HG03025 (cell line): ENCODE measurements at regions not wholly inside any gene's neighbourhood (a gene's known extent, or its start where the extent isn't known, plus 50 kb on each side); places are given as distances from the start of the nearest gene placed in this dataset.
"Not testable (repeated sequence)": the region's sequence is repeated elsewhere in the genome, so short reads cannot be mapped to it uniquely, and the experiment has no call there.

Experiments used
- ATAC-seq: cut with Tn5 transposase; IDR thresholded peaks from one replicate; pipeline ENCODE4 v1.9.1; 2021; ENCODE audit warnings: mild to moderate bottlenecking, moderate library complexity; ENCODE audit not compliant: unreplicated experiment, low FRiP score

- peak; percentile 30 for ATAC-seq
Measured at GRCh38 chr9:39463696-39464095, 108.2 kb downstream of the SPATA31A1 start.

GRCh38 chr9:39464122-39464777 is 108.8 kb downstream of the SPATA31A1 start:
- peak; percentile 99 for ATAC-seq

DNA sequence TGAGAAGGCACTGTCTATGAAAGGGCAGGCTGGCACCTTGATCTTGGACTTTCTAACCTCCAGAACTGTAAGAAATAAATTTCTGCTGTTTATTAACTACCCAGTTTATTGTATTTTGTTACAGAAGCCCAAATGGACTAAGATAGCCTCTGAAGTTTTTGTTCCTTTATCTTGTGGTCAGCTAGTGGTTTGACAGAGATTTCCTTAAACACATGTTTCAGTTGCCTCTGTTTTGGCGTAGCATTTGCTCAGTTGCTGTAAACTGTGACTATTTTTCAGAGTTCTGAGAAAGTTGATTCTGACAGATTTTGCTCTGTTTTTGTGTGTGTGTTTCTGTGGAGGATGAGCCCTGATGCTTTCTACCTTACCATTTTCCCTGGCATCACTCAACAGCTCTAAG is 119.0 kb downstream of the SPATA31A1 start:
- peak; percentile 97 for ATAC-seq

- ATAC-seq = not testable (repeated sequence)
Measured at GRCh38 chr9:39483073-39483472, 127.6 kb downstream of the SPATA31A1 start.

GRCh38 chr9:39483880-39484279 is 128.4 kb downstream of the SPATA31A1 start:
- peak; percentile 11 for ATAC-seq

DNA sequence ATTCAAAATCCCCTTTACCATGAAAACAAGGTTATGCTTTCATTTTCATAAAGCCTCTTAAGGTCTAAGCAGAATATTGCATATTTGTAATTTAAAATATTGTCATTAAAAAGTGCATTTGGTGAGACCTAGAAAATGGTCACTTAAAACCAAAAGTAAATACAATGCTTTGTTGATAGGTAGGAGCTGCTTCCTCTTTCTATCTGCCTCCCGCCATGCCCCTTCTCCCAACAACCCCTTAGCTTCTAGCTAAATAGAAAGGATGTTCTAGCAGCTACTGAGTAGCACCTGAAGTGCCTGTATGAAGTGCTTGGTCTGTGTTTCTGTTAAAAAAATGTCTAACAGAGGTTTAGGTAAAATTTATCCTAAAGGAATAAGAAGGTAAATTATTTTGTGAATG is 128.8 kb downstream of the SPATA31A1 start:
- ATAC-seq = peak; percentile 79

GRCh38 chr9:39487477-39487876 is 132.0 kb downstream of the SPATA31A1 start:
- not testable (repeated sequence) for ATAC-seq

DNA sequence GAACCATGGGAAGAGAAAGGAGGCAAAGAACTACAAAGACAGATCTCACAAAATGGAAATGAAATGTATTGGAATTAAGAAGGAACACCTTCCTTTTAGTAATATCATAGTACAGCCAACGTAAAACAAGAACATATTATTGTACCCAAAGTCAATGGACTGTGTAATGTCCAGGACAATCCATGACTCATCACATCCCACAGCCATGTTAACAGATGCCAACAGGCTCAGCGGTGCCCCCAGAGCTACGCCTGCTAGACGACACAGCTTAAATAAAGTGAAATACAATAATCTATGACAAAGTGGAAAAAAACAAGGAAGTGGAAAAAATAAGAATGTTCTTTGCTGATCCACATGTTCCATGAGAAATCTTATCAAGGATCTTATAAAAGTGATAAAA is 140.8 kb downstream of the SPATA31A1 start:
- ATAC-seq = not testable (repeated sequence)

- not testable (repeated sequence) for ATAC-seq
Measured at GRCh38 chr9:39503178-39503577, 147.7 kb downstream of the SPATA31A1 start.

DNA sequence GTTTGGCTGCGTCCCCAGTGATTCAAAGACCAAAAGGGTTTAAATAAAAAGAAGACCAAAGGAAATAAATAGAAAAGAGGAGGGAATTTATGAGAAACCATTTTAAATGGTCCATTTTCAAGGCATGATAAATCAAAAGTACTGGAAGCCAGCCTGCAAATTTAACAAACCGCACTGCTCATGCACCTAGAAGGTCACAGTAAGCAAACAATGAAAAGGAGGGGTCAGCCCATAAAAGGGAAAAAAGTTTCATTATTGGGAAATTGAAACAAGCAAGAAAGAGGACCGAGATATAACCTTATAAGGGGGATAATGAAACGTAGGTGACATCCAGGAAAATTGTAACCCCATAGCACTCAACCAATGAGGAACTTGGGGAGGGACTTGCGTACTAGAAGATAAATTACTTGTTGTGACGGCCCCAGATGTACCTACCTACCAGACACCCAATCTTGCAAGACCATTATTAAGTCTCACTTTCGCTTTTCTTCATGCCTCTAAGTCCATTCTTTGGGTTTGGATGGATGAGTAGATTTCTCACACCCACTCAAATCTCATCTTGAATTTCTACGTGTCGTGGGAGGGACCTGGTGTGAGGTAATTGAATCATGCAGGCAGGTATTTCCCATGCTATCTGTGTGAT is 172.0 kb downstream of the SPATA31A1 start:
- ATAC-seq = not testable (repeated sequence)

GRCh38 chr9:39532597-39532996 is 177.1 kb downstream of the SPATA31A1 start:
- ATAC-seq = not testable (repeated sequence)

DNA sequence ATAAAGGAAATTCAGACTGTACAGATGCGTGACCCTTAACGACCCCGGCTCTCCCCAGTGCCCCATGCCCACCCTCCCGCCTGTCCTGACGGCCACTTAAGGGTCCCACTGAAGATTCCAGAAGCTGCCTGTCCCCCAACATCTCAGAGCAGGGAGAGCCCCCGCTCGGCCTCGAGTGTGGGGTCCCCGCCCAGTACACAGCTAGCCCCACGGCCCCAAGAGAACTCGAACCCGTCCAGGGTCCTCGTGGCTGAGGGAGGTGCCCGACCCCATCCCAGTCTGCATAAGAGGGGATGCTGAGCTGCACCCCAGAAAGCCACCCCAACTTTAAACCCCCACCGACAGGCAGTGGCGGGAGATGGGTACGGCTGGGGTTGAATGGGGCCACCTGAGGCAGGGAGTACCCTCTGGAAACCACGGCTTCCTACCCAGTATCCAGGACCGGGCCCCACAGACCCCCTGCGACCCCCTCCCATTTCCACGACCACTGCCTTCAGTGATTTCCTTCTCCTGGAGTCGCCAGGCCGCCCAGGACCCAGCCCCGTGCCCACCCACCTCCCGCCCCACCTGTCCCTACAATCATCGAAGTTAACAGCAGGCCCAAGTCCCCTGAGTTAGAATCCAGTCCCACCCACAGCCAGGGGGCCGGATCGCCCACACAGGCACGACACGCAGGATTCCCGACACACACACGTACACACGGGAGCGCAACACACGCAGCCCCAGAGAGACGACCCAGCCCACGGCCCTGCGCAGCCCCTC is 177.7 kb downstream of the SPATA31A1 start:
- ATAC-seq = not testable (repeated sequence)

GRCh38 chr9:39533763-39534548 is 178.5 kb downstream of the SPATA31A1 start:
- not testable (repeated sequence) for ATAC-seq

- not testable (repeated sequence) for ATAC-seq
Measured at GRCh38 chr9:39534897-39535296, 179.4 kb downstream of the SPATA31A1 start.

DNA sequence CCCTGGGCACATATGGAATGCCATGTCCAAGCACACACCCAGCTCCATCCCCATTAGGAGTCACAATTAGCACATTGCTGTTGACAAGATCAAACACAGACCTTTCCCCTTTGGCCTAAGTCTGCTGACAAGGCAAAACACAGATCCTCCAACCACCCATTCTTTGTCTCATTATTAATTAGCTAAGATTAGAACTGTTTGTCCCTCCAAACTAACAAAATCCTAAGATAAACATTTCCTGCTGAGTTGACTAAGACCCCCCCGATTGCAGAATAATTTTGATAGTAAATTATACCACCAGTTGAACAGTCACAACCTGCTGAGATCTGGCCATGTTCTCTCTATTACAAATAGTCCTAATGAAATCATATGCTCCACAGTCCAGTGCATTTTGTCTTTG is 186.7 kb downstream of the SPATA31A1 start:
- not testable (repeated sequence) for ATAC-seq

DNA sequence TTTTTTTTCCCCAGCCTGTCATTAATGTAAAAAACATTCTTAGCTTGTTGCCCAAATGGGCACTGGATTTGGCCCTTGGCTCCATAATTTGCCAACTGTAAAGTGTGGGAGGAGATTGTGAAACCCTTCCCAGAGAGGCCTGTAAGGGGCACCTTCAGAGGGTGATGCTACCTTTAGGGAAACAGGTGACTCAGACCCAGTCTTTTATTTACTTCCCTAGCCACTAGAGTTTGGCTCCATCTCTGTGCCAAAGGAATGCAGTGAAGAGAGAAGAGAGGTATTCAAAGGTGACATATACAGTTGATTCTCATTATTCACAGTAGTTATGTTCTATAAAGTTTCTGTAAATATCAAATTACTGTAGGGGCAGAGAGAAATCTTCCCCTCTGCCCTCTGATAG is 189.6 kb downstream of the SPATA31A1 start:
- ATAC-seq = not testable (repeated sequence)

DNA sequence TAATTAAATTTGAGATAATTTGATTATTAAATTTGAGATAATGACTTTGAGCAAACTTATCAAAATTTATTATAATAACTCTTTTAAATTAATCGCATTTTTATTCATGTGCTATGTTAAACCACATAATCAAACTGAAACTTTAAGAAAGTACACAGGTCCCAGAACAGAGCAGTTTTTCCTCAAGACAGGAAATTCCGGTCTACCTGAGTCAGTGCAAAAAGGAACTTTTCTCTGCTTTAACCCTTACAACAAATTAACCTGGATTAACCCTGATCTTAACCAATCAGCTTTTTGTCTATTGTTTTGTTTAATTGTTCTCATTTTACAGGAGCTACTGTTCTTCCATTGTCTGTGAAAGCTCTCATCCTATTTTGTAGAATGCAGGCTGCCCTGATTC is 195.1 kb downstream of the SPATA31A1 start:
- not testable (repeated sequence) for ATAC-seq

- not testable (repeated sequence) for ATAC-seq
Measured at GRCh38 chr9:39551544-39551943, 196.1 kb downstream of the SPATA31A1 start.

- ATAC-seq = not testable (repeated sequence)
Measured at GRCh38 chr9:39552242-39552881, 196.9 kb downstream of the SPATA31A1 start.

- ATAC-seq = not testable (repeated sequence)
Measured at GRCh38 chr9:39554352-39554751, 198.9 kb downstream of the SPATA31A1 start.
